ENCODE measurements at regions not wholly inside any gene's neighbourhood (a gene's known extent, or its start where the extent isn't known, plus 50 kb on each side); places are given as distances from the start of the nearest gene placed in this dataset.
"Not testable (repeated sequence)": the region's sequence is repeated elsewhere in the genome, so short reads cannot be mapped to it uniquely, and the experiment has no call there.

DNA sequence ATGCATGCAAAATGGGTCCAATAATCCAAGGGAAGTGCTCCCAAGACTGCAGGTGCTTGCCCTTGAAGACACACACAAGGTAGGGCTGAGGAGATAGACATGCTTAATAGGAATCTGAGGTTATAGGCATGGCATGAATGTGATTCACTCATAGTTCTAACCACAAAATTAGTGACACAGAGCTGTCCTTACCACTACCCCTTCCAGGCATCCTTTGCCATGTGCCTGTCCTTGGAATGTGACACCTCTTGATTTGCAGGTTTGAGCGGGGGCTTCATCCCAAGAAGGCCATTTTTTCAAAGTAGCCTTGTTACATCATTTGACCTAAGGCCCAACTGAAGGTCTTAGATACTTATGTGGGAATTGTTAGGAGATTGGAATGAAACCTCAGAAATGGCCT is 112.5 kb downstream of the CCNG2 start:
- Histone ChIP-seq H3K9me3 (ENCODE audit: low read length) (peaks cover 3% of the 10 kb centered on the region), H3K4me3 (ENCODE audit: low read length) (no peak overlapping the region), H3K9me2 (ENCODE audit: insufficient read depth, low read length) (no peaks in the 10 kb centered on the region), H3K79me2 (replicated peaks; ENCODE audit: insufficient read depth, low read length) (no peaks in the 10 kb centered on the region), H2AFZ (ENCODE audit: low read depth, low read length) (no peak overlapping the region), H3K9ac (ENCODE audit: low read length) (no peak overlapping the region), H3K36me3 (ENCODE audit: insufficient read depth, low read length) (no peaks in the 10 kb centered on the region), H3K27me3 (ENCODE audit: insufficient read depth, low read depth, low read length) (no peaks in the 10 kb centered on the region), H3K27ac (ENCODE audit: low read length) (no peak overlapping the region), H3K4me2 (ENCODE audit: low read length) (no peak overlapping the region), H4K20me1 (ENCODE audit: insufficient read depth) (no peaks in the 10 kb centered on the region), H3F3A (ENCODE audit: insufficient read depth, low read length, poor library complexity, severe bottlenecking) (no peaks in the 10 kb centered on the region)
- TF ChIP-seq RAD21 (conservative IDR thresholded peaks at IDR 0.05) = no peak
- no peak for TF ChIP-seq SMC3 (conservative IDR thresholded peaks at IDR 0.05; ENCODE audit: poor library complexity)
- TF ChIP-seq MXI1 (conservative IDR thresholded peaks at IDR 0.05; ENCODE audit: poor library complexity, severe bottlenecking) = no peak
- TF ChIP-seq, protein P1, sequence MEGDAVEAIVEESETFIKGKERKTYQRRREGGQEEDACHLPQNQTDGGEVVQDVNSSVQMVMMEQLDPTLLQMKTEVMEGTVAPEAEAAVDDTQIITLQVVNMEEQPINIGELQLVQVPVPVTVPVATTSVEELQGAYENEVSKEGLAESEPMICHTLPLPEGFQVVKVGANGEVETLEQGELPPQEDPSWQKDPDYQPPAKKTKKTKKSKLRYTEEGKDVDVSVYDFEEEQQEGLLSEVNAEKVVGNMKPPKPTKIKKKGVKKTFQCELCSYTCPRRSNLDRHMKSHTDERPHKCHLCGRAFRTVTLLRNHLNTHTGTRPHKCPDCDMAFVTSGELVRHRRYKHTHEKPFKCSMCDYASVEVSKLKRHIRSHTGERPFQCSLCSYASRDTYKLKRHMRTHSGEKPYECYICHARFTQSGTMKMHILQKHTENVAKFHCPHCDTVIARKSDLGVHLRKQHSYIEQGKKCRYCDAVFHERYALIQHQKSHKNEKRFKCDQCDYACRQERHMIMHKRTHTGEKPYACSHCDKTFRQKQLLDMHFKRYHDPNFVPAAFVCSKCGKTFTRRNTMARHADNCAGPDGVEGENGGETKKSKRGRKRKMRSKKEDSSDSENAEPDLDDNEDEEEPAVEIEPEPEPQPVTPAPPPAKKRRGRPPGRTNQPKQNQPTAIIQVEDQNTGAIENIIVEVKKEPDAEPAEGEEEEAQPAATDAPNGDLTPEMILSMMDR (IDR thresholded peaks at IDR 0.05; ENCODE audit: poor library complexity, severe bottlenecking) = no peak
- no peak for TF ChIP-seq POLR2AphosphoS5 (IDR thresholded peaks at IDR 0.05)
- TF ChIP-seq TAF1 (IDR thresholded peaks at IDR 0.05; ENCODE audit: low read depth) = no peak
- TF ChIP-seq, protein P2, sequence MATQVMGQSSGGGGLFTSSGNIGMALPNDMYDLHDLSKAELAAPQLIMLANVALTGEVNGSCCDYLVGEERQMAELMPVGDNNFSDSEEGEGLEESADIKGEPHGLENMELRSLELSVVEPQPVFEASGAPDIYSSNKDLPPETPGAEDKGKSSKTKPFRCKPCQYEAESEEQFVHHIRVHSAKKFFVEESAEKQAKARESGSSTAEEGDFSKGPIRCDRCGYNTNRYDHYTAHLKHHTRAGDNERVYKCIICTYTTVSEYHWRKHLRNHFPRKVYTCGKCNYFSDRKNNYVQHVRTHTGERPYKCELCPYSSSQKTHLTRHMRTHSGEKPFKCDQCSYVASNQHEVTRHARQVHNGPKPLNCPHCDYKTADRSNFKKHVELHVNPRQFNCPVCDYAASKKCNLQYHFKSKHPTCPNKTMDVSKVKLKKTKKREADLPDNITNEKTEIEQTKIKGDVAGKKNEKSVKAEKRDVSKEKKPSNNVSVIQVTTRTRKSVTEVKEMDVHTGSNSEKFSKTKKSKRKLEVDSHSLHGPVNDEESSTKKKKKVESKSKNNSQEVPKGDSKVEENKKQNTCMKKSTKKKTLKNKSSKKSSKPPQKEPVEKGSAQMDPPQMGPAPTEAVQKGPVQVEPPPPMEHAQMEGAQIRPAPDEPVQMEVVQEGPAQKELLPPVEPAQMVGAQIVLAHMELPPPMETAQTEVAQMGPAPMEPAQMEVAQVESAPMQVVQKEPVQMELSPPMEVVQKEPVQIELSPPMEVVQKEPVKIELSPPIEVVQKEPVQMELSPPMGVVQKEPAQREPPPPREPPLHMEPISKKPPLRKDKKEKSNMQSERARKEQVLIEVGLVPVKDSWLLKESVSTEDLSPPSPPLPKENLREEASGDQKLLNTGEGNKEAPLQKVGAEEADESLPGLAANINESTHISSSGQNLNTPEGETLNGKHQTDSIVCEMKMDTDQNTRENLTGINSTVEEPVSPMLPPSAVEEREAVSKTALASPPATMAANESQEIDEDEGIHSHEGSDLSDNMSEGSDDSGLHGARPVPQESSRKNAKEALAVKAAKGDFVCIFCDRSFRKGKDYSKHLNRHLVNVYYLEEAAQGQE (IDR thresholded peaks at IDR 0.05; ENCODE audit: borderline replicate concordance) = no peak
- no peak for TF ChIP-seq EP300 (conservative IDR thresholded peaks at IDR 0.05; ENCODE audit: poor library complexity, severe bottlenecking)
- TF ChIP-seq EZH2 (IDR thresholded peaks at IDR 0.05; ENCODE audit: borderline replicate concordance, insufficient read depth, low read length, poor library complexity, severe bottlenecking) = no peak

DNA sequence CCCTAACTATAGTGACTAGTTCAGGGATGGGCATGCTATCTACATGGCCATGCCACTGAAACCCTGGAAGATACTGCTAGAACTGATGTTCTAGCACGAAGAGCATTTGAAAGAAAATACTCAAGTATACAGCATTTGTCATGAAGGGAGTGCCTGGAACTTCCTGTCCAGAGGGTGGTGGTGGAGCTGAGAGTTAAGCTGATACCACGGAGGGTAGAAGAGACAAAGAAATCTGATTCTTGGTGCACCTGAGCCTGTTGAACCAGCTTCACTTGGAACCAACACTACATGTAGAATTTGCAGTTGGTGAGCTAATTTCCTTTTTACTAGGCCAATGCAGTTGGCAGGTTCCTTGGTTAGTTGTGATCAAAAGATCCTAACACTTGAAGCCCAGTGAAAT is 116.4 kb downstream of the CCNG2 start:
- H3K4me3 ChIP-seq (ENCODE audit: low read length) = no peak overlapping the region
- no peaks in the 10 kb centered on the region for H3K79me2 ChIP-seq (replicated peaks; ENCODE audit: insufficient read depth, low read length)
- H3K4me2 ChIP-seq (ENCODE audit: low read length) = no peak overlapping the region
- no peak overlapping the region for H3K9ac ChIP-seq (ENCODE audit: low read length)
- TF ChIP-seq MXI1 (conservative IDR thresholded peaks at IDR 0.05; ENCODE audit: poor library complexity, severe bottlenecking) (no peak), EZH2 (IDR thresholded peaks at IDR 0.05; ENCODE audit: borderline replicate concordance, insufficient read depth, low read length, poor library complexity, severe bottlenecking) (no peak), RAD21 (conservative IDR thresholded peaks at IDR 0.05) (no peak), EP300 (conservative IDR thresholded peaks at IDR 0.05; ENCODE audit: poor library complexity, severe bottlenecking) (no peak), TAF1 (IDR thresholded peaks at IDR 0.05; ENCODE audit: low read depth) (no peak), SMC3 (conservative IDR thresholded peaks at IDR 0.05; ENCODE audit: poor library complexity) (no peak), POLR2AphosphoS5 (IDR thresholded peaks at IDR 0.05) (no peak)
- TF ChIP-seq, protein P1 (IDR thresholded peaks at IDR 0.05; ENCODE audit: poor library complexity, severe bottlenecking) = no peak
- TF ChIP-seq, protein P2 (IDR thresholded peaks at IDR 0.05; ENCODE audit: borderline replicate concordance) = no peak
- no peak overlapping the region for H2AFZ ChIP-seq (ENCODE audit: low read depth, low read length)
- no peaks in the 10 kb centered on the region for H3F3A ChIP-seq (ENCODE audit: insufficient read depth, low read length, poor library complexity, severe bottlenecking)
- no peaks in the 10 kb centered on the region for H3K36me3 ChIP-seq (ENCODE audit: insufficient read depth, low read length)
- H3K27ac ChIP-seq (ENCODE audit: low read length) = no peak overlapping the region
- H4K20me1 ChIP-seq (ENCODE audit: insufficient read depth) = no peaks in the 10 kb centered on the region
- H3K27me3 ChIP-seq (ENCODE audit: insufficient read depth, low read depth, low read length) = no peaks in the 10 kb centered on the region
- no peaks in the 10 kb centered on the region for H3K9me2 ChIP-seq (ENCODE audit: insufficient read depth, low read length)
- no peaks in the 10 kb centered on the region for H3K9me3 ChIP-seq (ENCODE audit: low read length)

DNA sequence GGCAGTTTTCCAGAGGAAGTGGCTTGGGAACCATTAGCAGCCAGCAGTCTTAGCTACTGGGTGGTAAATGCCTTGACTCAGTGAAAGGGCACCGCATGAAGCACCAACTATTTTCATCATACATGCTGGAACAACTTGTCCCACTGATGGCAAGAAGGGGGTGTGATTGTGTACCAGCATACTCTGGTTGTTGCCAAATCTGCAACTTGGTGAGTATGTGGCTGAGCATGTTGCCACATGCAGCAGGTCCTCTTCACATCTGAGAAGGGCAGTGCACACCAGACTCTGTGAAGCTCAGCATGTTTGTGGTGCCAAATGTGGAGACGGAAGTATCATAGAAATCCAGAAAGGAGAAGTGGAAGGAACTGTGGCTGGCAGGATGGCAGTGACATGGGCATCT is 122.1 kb downstream of the CCNG2 start:
- not testable (repeated sequence) for H3K36me3 ChIP-seq (ENCODE audit: insufficient read depth, low read length); H4K20me1 ChIP-seq (ENCODE audit: insufficient read depth); H3K4me3 ChIP-seq (ENCODE audit: low read length); H3K9me2 ChIP-seq (ENCODE audit: insufficient read depth, low read length); H3K9ac ChIP-seq (ENCODE audit: low read length); H3K4me2 ChIP-seq (ENCODE audit: low read length); H3K27me3 ChIP-seq (ENCODE audit: insufficient read depth, low read depth, low read length); H3K27ac ChIP-seq (ENCODE audit: low read length); H3K79me2 ChIP-seq (replicated peaks; ENCODE audit: insufficient read depth, low read length); H3F3A ChIP-seq (ENCODE audit: insufficient read depth, low read length, poor library complexity, severe bottlenecking); H2AFZ ChIP-seq (ENCODE audit: low read depth, low read length); H3K9me3 ChIP-seq (ENCODE audit: low read length)

All from neural cell (in vitro differentiated cells).